SK-N-SH (cell line): ENCODE measurements at regions not wholly inside any gene's neighbourhood (a gene's known extent, or its start where the extent isn't known, plus 50 kb on each side); places are given as distances from the start of the nearest gene placed in this dataset.

Experiments used
- CTCF ChIA-PET: fragments of 300-600, 350-600 bp; formaldehyde crosslinking; extraction: SDS; loops from one replicate; lab custom pipeline; 2021; lab: Yijun Ruan, JAX
- POLR2A ChIA-PET: fragments of 350-600 bp; sonication (Branson Sonifier 250); formaldehyde crosslinking; extraction: SDS; loops from one replicate; lab custom pipeline; 2020; ENCODE audit warnings: antibody characterized with exemption, inconsistent platforms; lab: Yijun Ruan, JAX
- DNase-seq: peaks from one replicate; pipeline ENCODE4 v3.0.0; 2012
- H2AFZ ChIP-seq: fragments of 200-600 bp; sonication (generic); 2 replicates; pipeline ENCODE4 v1.8.1; 2016; ENCODE audit warnings: antibody characterized with exemption, mild to moderate bottlenecking, low read depth
- H3F3A ChIP-seq: fragments of 200-600 bp; sonication (generic); replicated peaks from 2 replicates; pipeline ENCODE3; 2016; ENCODE audit warnings: antibody characterized with exemption, mild to moderate bottlenecking; ENCODE audit not compliant: insufficient read depth
- H3K27ac ChIP-seq, 2 experiments: fragments of 200-500 bp in 1 of 2; fragments of 200-600 bp in 1 of 2; sonication (Bioruptor generic) in 1 of 2; sonication (generic), shearing (Covaris generic) in 1 of 2; 2 replicates each; pipeline versions ENCODE4 v1.5.1 to v1.6.1; 2014 to 2016; ENCODE audit warnings: low read depth in 2 of 2, inconsistent platforms in 1 of 2, low read length in 1 of 2, mild to moderate bottlenecking in 1 of 2, mixed read lengths in 1 of 2
- H3K27me3 ChIP-seq: fragments of 200-600 bp; sonication (generic), shearing (Covaris generic); 2 replicates; pipeline ENCODE4 v1.6.1; 2016; ENCODE audit warnings: mixed run types; ENCODE audit not compliant: insufficient read depth
- H3K36me3 ChIP-seq, 2 experiments: fragments of 200-500 bp in 1 of 2; fragments of 200-600 bp in 1 of 2; sonication (Bioruptor generic) in 1 of 2; sonication (generic) in 1 of 2; replicated peaks in 1 of 2; 2 replicates each; pipeline versions ENCODE3 to v1.5.1; 2014 to 2016; ENCODE audit warnings: low read length in 1 of 2, mild to moderate bottlenecking in 1 of 2; ENCODE audit not compliant: insufficient read depth in 2 of 2, control insufficient read depth in 1 of 2
- H3K4me1 ChIP-seq, 2 experiments: fragments of 200-500 bp in 1 of 2; fragments of 200-600 bp in 1 of 2; sonication (Bioruptor generic) in 1 of 2; sonication (generic), shearing (Covaris generic) in 1 of 2; 2 replicates each; pipeline versions ENCODE4 v1.5.1 to v1.6.1; 2014 to 2016; ENCODE audit warnings: low read depth in 1 of 2, low read length in 1 of 2, mixed run types in 1 of 2; ENCODE audit not compliant: insufficient read depth in 2 of 2, control insufficient read depth in 1 of 2
- H3K4me2 ChIP-seq: fragments of 200-600 bp; sonication (generic), shearing (Covaris generic); 2 replicates; pipeline ENCODE4 v1.6.1; 2017; ENCODE audit warnings: mixed run types
- H3K4me3 ChIP-seq, 2 experiments: fragments of 200-500 bp in 1 of 2; fragments of 200-600 bp in 1 of 2; sonication (Bioruptor generic) in 1 of 2; sonication (generic), shearing (Covaris generic) in 1 of 2; 2 replicates each; pipeline versions ENCODE4 v1.5.1 to v1.8.1; 2014 to 2016; ENCODE audit warnings: low read depth in 2 of 2, inconsistent platforms in 1 of 2, low read length in 1 of 2, mild to moderate bottlenecking in 1 of 2, mixed read lengths in 1 of 2, moderate library complexity in 1 of 2
- H3K79me2 ChIP-seq: fragments of 200-600 bp; sonication (generic); 2 replicates; pipeline ENCODE4 v1.8.1; 2017; ENCODE audit warnings: mild to moderate bottlenecking; ENCODE audit not compliant: insufficient read depth
- H3K9ac ChIP-seq: fragments of 200-600 bp; sonication (generic); 2 replicates; pipeline ENCODE4 v1.6.1; 2017; ENCODE audit warnings: mixed run types
- H3K9me2 ChIP-seq: fragments of 200-600 bp; sonication (generic); 2 replicates; pipeline ENCODE4 v1.6.1; 2017; ENCODE audit warnings: mixed run types
- H3K9me3 ChIP-seq: fragments of 200-600 bp; sonication (generic); 2 replicates; pipeline ENCODE4 v1.6.1; 2017; ENCODE audit warnings: mixed run types, mild to moderate bottlenecking, moderate library complexity
- H4K20me1 ChIP-seq: fragments of 200-600 bp; sonication (generic); 2 replicates; pipeline ENCODE4 v1.6.1; 2017; ENCODE audit warnings: mild to moderate bottlenecking, mixed run types; ENCODE audit not compliant: insufficient read depth
- CHD2 ChIP-seq: fragments of 150-350 bp; IDR thresholded peaks from 2 replicates; pipeline ENCODE4 v1.6.1; 2018; ENCODE audit warnings: low read length; ENCODE audit not compliant: partially characterized antibody
- CTCF ChIP-seq: fragments of 200-600 bp; sonication (generic); IDR thresholded peaks from 2 replicates; pipeline ENCODE4 v1.6.1; 2017; ENCODE audit warnings: antibody characterized with exemption, mild to moderate bottlenecking, moderate library complexity
- ELF1 ChIP-seq: IDR thresholded peaks from 2 replicates; pipeline ENCODE4 v1.4.0; 2012
- EP300 ChIP-seq, 2 experiments: IDR thresholded peaks; 2 replicates each; pipeline versions ENCODE4 v1.4.0 to v1.6.1; 2012; ENCODE audit warnings: borderline replicate concordance in 1 of 2, low read depth in 1 of 2, low read length in 1 of 2
- FOXJ3 ChIP-seq: sonication (generic); formaldehyde crosslinking; IDR thresholded peaks from 2 replicates; pipeline ENCODE4 v1.5.1; 2020; ENCODE audit warnings: mild to moderate bottlenecking, missing genetic modification reagents
- GABPA ChIP-seq: IDR thresholded peaks from 2 replicates; pipeline ENCODE4 v1.4.0; 2012; ENCODE audit warnings: low read depth, mild to moderate bottlenecking
- JUND ChIP-seq: IDR thresholded peaks from 2 replicates; pipeline ENCODE4 v1.4.0; 2012
- MAX ChIP-seq: IDR thresholded peaks from 2 replicates; pipeline ENCODE4 v1.4.0; 2012; ENCODE audit warnings: low read depth
- MEF2A ChIP-seq: IDR thresholded peaks from 2 replicates; pipeline ENCODE4 v1.4.0; 2012; ENCODE audit warnings: low read depth, borderline replicate concordance
- MXI1 ChIP-seq: IDR thresholded peaks from 2 replicates; pipeline ENCODE4 v1.6.1; 2012; ENCODE audit warnings: mild to moderate bottlenecking, low read depth, low read length, improper control_type of control experiment
- NRF1 ChIP-seq: IDR thresholded peaks from 2 replicates; pipeline ENCODE4 v1.6.1; 2012; ENCODE audit warnings: low read depth, mild to moderate bottlenecking, low read length
- PBX3 ChIP-seq: IDR thresholded peaks from 2 replicates; pipeline ENCODE4; 2012
- RAD21 ChIP-seq: IDR thresholded peaks from 2 replicates; pipeline ENCODE4 v1.6.1; 2012; ENCODE audit warnings: mild to moderate bottlenecking, low read length
- REST ChIP-seq: IDR thresholded peaks from 2 replicates; pipeline ENCODE4 v1.6.1; 2012; ENCODE audit warnings: mild to moderate bottlenecking, low read depth, low read length, moderate library complexity
- SMC3 ChIP-seq: IDR thresholded peaks from 2 replicates; pipeline ENCODE4 v1.6.1; 2012; ENCODE audit warnings: low read depth, low read length, improper control_type of control experiment
- TAF1 ChIP-seq: IDR thresholded peaks from 2 replicates; pipeline ENCODE4 v1.6.1; 2012; ENCODE audit warnings: low read depth, mild to moderate bottlenecking, low read length, moderate library complexity, borderline replicate concordance
- TCF12 ChIP-seq: IDR thresholded peaks from 2 replicates; pipeline ENCODE4 v1.4.0; 2012
- USF1 ChIP-seq: IDR thresholded peaks from 2 replicates; pipeline ENCODE4 v1.4.0; 2012; ENCODE audit warnings: low read depth, borderline replicate concordance
- YY1 ChIP-seq: IDR thresholded peaks from 2 replicates; pipeline ENCODE4 v1.4.0; 2012; ENCODE audit warnings: low read depth, mild to moderate bottlenecking
- WGBS: methylation state at CpG from one replicate; pipeline ENCODE4 v1.1.6; 2017; ENCODE audit warnings: low lambda C conversion rate; 5-methylcytosine and 5-hydroxymethylcytosine counted together

- TF ChIP-seq GABPA: no peak
- TF ChIP-seq TAF1: no peak
- no peak for TF ChIP-seq USF1
- no peak for TF ChIP-seq EP300 (IDR thresholded peaks at IDR 0.05; ENCODE audit: borderline replicate concordance in 1 of 2, low read depth in 1 of 2, low read length in 1 of 2)
- ChIA-PET CTCF (no interaction called here), POLR2A (no interaction called here)
- Histone ChIP-seq H3K9ac (no peak overlapping the region), H2AFZ (no peak overlapping the region), H3K9me2 (no peaks in the 10 kb centered on the region), H3K4me2 (no peak overlapping the region), H3K9me3 (no peaks in the 10 kb centered on the region), H3F3A (no peaks in the 10 kb centered on the region), H3K79me2 (no peaks in the 10 kb centered on the region), H3K4me1 (no peaks in the 10 kb centered on the region; a peak in 1 of 4 replicates), H3K27me3 (no peaks in the 10 kb centered on the region), H3K4me3 (no peak overlapping the region), H3K27ac (no peak overlapping the region), H3K36me3 (no peaks in the 10 kb centered on the region), H4K20me1 (no peaks in the 10 kb centered on the region)
- WGBS: 14% methylated on average over 1 of the region's 1 CpG
- no peak for DNase-seq
Measured at GRCh38 chr15:87167706-87168105, 1088.0 kb downstream of the AGBL1 start.

GRCh38 chr15:87167055-87167454 is 1087.4 kb downstream of the AGBL1 start:
- POLR2A ChIA-PET: no interaction called here
- no peak for DNase-seq
- H3K9ac ChIP-seq: no peak overlapping the region
- H3K4me1 ChIP-seq: no peaks in the 10 kb centered on the region; a peak in 1 of 4 replicates
- CTCF ChIA-PET: no interaction called here
- H3K9me3 ChIP-seq: no peaks in the 10 kb centered on the region
- H2AFZ ChIP-seq: no peak overlapping the region
- H3K27me3 ChIP-seq: no peaks in the 10 kb centered on the region
- H3K4me3 ChIP-seq: no peak overlapping the region
- H3K36me3 ChIP-seq: no peaks in the 10 kb centered on the region
- no peaks in the 10 kb centered on the region for H4K20me1 ChIP-seq
- H3K79me2 ChIP-seq: no peaks in the 10 kb centered on the region
- no peak overlapping the region for H3K4me2 ChIP-seq
- H3F3A ChIP-seq: no peaks in the 10 kb centered on the region
- no peak overlapping the region for H3K27ac ChIP-seq
- no peak for TF ChIP-seq TCF12
- TF ChIP-seq RAD21: no peak
- no peak for TF ChIP-seq SMC3
- TF ChIP-seq MXI1: no peak
- TF ChIP-seq PBX3: no peak
- no peak for TF ChIP-seq NRF1
- TF ChIP-seq JUND: no peak
- no peak for TF ChIP-seq ELF1
- no peak for TF ChIP-seq YY1
- no peak for TF ChIP-seq MEF2A
- H3K9me2 ChIP-seq: no peaks in the 10 kb centered on the region

- no peak overlapping the region for H2AFZ ChIP-seq
- H3F3A ChIP-seq: no peaks in the 10 kb centered on the region
- no peaks in the 10 kb centered on the region for H3K4me1 ChIP-seq
- no peak overlapping the region for H3K27ac ChIP-seq
- no peak overlapping the region for H3K4me2 ChIP-seq
- no peak for DNase-seq
- H3K79me2 ChIP-seq: no peaks in the 10 kb centered on the region
- no peaks in the 10 kb centered on the region for H3K9me3 ChIP-seq
- no peaks in the 10 kb centered on the region for H3K27me3 ChIP-seq
- 59% methylated on average over 4 of the region's 4 CpGs for WGBS
- no peaks in the 10 kb centered on the region for H3K9me2 ChIP-seq
- no peaks in the 10 kb centered on the region for H4K20me1 ChIP-seq
- H3K9ac ChIP-seq: no peak overlapping the region
- ChIA-PET POLR2A (no interaction called here), CTCF (no interaction called here)
- no peaks in the 10 kb centered on the region for H3K36me3 ChIP-seq
- H3K4me3 ChIP-seq: no peak overlapping the region
- no peak for TF ChIP-seq FOXJ3
- TF ChIP-seq CHD2: no peak
- no peak for TF ChIP-seq MAX
- TF ChIP-seq MXI1: no peak
- no peak for TF ChIP-seq REST
- TF ChIP-seq CTCF: no peak
Measured at GRCh38 chr15:87155771-87156170, 1076.1 kb downstream of the AGBL1 start.
